GM23338 (cell line): ENCODE measurements at regions not wholly inside any gene's neighbourhood (a gene's known extent, or its start where the extent isn't known, plus 50 kb on each side); places are given as distances from the start of the nearest gene placed in this dataset.
"Not testable (repeated sequence)": the region's sequence is repeated elsewhere in the genome, so short reads cannot be mapped to it uniquely, and the experiment has no call there.

ENCODE experiments used
- ATAC-seq: fragments of 200-7000 bp; cut with Tn5 transposase; 3 replicates; pipeline ENCODE4 v1.9.1; 2020
- DNase-seq: peaks from one replicate; pipeline ENCODE4 v3.0.0-alpha.2; 2015; ENCODE audit warnings: low spot score
- H2AFZ ChIP-seq: fragments of 200-600 bp; sonication (generic); 2 replicates; pipeline ENCODE4 v1.8.0; 2016; ENCODE audit warnings: antibody characterized with exemption, mild to moderate bottlenecking, moderate library complexity
- H3F3A ChIP-seq: fragments of 200-600 bp; sonication (generic); replicated peaks from 2 replicates; pipeline ENCODE4 v1.8.0; 2017; ENCODE audit warnings: antibody characterized with exemption, mixed run types, low read depth
- H3K27ac ChIP-seq: fragments of 200-600 bp; sonication (generic); 2 replicates; pipeline ENCODE4 v1.6.1; 2016; ENCODE audit warnings: low read depth
- H3K27me3 ChIP-seq: fragments of 200-600 bp; sonication (generic); 2 replicates; pipeline ENCODE4 v1.8.0; 2016; ENCODE audit warnings: mild to moderate bottlenecking, mixed run types, moderate library complexity; ENCODE audit not compliant: insufficient read depth
- H3K36me3 ChIP-seq: fragments of 200-600 bp; sonication (generic); 2 replicates; pipeline ENCODE4 v1.8.0; 2016; ENCODE audit warnings: mild to moderate bottlenecking; ENCODE audit not compliant: insufficient read depth
- H3K4me1 ChIP-seq: fragments of 200-600 bp; sonication (generic); 2 replicates; pipeline ENCODE4 v1.8.0; 2016; ENCODE audit warnings: mild to moderate bottlenecking, moderate library complexity; ENCODE audit not compliant: insufficient read depth
- H3K4me2 ChIP-seq: fragments of 200-600 bp; sonication (generic); 2 replicates; pipeline ENCODE4 v1.7.1; 2017; ENCODE audit warnings: mixed run types
- H3K4me3 ChIP-seq: fragments of 200-600 bp; sonication (generic); 2 replicates; pipeline ENCODE4 v1.6.1; 2016; ENCODE audit warnings: mixed run types
- H3K79me2 ChIP-seq: fragments of 200-600 bp; sonication (generic); replicated peaks from 2 replicates; pipeline ENCODE4 v1.8.0; 2017; ENCODE audit warnings: mild to moderate bottlenecking; ENCODE audit not compliant: insufficient read depth
- H3K9me2 ChIP-seq: fragments of 200-600 bp; sonication (generic); 2 replicates; pipeline ENCODE4 v1.8.0; 2017; ENCODE audit not compliant: insufficient read depth
- H4K20me1 ChIP-seq: fragments of 200-600 bp; sonication (generic); replicated peaks from 2 replicates; pipeline ENCODE4 v1.8.0; 2017; ENCODE audit warnings: mild to moderate bottlenecking; ENCODE audit not compliant: insufficient read depth
- H3K27ac Mint-ChIP-seq: 2 replicates; pipeline ENCODE4 v1.8.0; 2020; ENCODE audit warnings: inconsistent platforms, mild to moderate bottlenecking, moderate library complexity, mixed read lengths
- H3K27me3 Mint-ChIP-seq: 3 replicates; pipeline ENCODE4 v1.8.0; 2022; ENCODE audit warnings: low read depth, mild to moderate bottlenecking, moderate library complexity, mixed read lengths, inconsistent platforms; ENCODE audit not compliant: insufficient read depth, poor library complexity
- H3K36me3 Mint-ChIP-seq: 3 replicates; pipeline ENCODE4 v1.8.0; 2021; ENCODE audit warnings: low read depth, mild to moderate bottlenecking, inconsistent platforms, moderate library complexity, mixed read lengths
- H3K4me1 Mint-ChIP-seq: 3 replicates; pipeline ENCODE4 v1.8.0; 2020; ENCODE audit warnings: mild to moderate bottlenecking, inconsistent platforms, mixed read lengths
- H3K4me3 Mint-ChIP-seq: 3 replicates; pipeline ENCODE4 v1.8.0; 2021; ENCODE audit warnings: moderate library complexity, mild to moderate bottlenecking, inconsistent platforms, mixed read lengths
- H3K9me3 Mint-ChIP-seq: 3 replicates; pipeline ENCODE4 v1.8.0; 2020; ENCODE audit warnings: moderate library complexity, mild to moderate bottlenecking, inconsistent platforms, mixed read lengths
- EZH2 ChIP-seq: fragments of 200-600 bp; sonication (generic); IDR thresholded peaks from one replicate; pipeline ENCODE4 v1.8.0; 2017; ENCODE audit warnings: antibody characterized with exemption, mild to moderate bottlenecking, low read depth; ENCODE audit not compliant: unreplicated experiment
- EZH2phosphoT487 ChIP-seq: fragments of 200-600 bp; sonication (generic); IDR thresholded peaks from one replicate; pipeline ENCODE4 v1.8.1; 2018; ENCODE audit warnings: antibody characterized with exemption; ENCODE audit not compliant: unreplicated experiment
- STAT1 ChIP-seq: IDR thresholded peaks from one replicate; pipeline ENCODE4 v1.6.1; 2016; ENCODE audit warnings: antibody characterized with exemption; ENCODE audit not compliant: unreplicated experiment
- ZNF114 ChIP-seq: fragments of 250-450 bp; sonication (Bioruptor Pico); IDR thresholded peaks from 2 replicates; pipeline ENCODE4 v1.5.0; 2020; ENCODE audit warnings: mild to moderate bottlenecking, moderate library complexity
- ZNF331 ChIP-seq: fragments of 250-450 bp; sonication (Bioruptor Pico); IDR thresholded peaks from 2 replicates; pipeline ENCODE4 v1.5.0; 2020; ENCODE audit warnings: low read depth, mild to moderate bottlenecking, moderate library complexity
- TF ChIP-seq, protein P1 (sequence below): fragments of 250-450 bp; sonication (Bioruptor Pico); IDR thresholded peaks from 2 replicates; pipeline ENCODE4 v1.5.0; 2020; ENCODE audit warnings: mild to moderate bottlenecking, moderate library complexity

DNA sequence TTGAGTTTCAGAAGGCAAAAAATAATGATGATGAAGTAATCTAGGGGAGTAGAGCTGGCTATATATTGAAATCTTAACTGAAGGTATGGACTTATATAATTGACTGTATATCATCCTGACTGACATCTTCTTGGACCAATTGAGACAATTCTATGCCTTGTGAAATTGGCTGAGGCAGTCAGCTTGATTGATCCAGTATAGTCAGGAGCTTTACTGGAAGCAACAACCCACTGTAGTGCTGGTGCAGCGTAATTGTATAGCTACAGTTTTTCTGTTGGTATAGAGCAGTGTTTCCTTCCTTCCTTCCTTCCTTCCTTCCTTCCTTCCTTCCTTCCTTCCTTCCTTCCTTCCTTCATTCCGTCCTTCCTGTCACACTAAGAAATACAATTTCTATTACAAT lies 268.0 kb downstream of the NUF2 start (continued):
- TF ChIP-seq ZNF331 = no peak
- TF ChIP-seq, protein P1, sequence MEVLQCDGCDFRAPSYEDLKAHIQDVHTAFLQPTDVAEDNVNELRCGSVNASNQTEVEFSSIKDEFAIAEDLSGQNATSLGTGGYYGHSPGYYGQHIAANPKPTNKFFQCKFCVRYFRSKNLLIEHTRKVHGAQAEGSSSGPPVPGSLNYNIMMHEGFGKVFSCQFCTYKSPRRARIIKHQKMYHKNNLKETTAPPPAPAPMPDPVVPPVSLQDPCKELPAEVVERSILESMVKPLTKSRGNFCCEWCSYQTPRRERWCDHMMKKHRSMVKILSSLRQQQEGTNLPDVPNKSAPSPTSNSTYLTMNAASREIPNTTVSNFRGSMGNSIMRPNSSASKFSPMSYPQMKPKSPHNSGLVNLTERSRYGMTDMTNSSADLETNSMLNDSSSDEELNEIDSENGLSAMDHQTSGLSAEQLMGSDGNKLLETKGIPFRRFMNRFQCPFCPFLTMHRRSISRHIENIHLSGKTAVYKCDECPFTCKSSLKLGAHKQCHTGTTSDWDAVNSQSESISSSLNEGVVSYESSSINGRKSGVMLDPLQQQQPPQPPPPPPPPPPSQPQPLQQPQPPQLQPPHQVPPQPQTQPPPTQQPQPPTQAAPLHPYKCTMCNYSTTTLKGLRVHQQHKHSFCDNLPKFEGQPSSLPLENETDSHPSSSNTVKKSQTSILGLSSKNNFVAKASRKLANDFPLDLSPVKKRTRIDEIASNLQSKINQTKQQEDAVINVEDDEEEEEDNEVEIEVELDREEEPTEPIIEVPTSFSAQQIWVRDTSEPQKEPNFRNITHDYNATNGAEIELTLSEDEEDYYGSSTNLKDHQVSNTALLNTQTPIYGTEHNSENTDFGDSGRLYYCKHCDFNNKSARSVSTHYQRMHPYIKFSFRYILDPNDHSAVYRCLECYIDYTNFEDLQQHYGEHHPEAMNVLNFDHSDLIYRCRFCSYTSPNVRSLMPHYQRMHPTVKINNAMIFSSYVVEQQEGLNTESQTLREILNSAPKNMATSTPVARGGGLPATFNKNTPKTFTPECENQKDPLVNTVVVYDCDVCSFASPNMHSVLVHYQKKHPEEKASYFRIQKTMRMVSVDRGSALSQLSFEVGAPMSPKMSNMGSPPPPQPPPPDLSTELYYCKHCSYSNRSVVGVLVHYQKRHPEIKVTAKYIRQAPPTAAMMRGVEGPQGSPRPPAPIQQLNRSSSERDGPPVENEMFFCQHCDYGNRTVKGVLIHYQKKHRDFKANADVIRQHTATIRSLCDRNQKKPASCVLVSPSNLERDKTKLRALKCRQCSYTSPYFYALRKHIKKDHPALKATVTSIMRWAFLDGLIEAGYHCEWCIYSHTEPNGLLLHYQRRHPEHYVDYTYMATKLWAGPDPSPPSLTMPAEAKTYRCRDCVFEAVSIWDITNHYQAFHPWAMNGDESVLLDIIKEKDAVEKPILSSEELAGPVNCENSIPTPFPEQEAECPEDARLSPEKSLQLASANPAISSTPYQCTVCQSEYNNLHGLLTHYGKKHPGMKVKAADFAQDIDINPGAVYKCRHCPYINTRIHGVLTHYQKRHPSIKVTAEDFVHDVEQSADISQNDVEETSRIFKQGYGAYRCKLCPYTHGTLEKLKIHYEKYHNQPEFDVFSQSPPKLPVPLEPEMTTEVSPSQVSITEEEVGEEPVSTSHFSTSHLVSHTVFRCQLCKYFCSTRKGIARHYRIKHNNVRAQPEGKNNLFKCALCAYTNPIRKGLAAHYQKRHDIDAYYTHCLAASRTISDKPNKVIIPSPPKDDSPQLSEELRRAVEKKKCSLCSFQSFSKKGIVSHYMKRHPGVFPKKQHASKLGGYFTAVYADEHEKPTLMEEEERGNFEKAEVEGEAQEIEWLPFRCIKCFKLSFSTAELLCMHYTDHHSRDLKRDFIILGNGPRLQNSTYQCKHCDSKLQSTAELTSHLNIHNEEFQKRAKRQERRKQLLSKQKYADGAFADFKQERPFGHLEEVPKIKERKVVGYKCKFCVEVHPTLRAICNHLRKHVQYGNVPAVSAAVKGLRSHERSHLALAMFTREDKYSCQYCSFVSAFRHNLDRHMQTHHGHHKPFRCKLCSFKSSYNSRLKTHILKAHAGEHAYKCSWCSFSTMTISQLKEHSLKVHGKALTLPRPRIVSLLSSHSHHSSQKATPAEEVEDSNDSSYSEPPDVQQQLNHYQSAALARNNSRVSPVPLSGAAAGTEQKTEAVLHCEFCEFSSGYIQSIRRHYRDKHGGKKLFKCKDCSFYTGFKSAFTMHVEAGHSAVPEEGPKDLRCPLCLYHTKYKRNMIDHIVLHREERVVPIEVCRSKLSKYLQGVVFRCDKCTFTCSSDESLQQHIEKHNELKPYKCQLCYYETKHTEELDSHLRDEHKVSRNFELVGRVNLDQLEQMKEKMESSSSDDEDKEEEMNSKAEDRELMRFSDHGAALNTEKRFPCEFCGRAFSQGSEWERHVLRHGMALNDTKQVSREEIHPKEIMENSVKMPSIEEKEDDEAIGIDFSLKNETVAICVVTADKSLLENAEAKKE = no peak
- TF ChIP-seq EZH2phosphoT487 = no peak
- no peak for TF ChIP-seq STAT1
- TF ChIP-seq ZNF114 (CRISPR knock-in tag) = no peak
- TF ChIP-seq EZH2 = no peak

DNA sequence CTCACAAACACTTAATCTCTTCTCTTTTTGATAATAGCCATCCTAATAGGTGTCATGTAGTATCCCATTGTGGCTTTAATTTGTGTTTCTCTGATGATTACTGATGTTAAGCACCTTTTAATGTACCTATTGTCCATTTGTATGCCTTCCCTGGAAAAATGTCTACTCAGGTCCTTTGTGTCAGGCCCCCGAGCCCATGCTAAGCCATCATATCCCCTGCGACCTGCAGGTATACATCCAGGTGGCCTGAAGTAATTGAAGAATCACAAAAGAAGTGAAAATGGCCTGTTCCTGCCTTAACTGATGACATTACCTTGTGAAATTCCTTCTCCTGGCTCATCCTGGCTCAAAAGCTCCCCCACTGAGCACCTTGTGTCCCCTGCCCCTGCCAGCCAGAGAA lies 269.4 kb downstream of the NUF2 start:
- Histone ChIP-seq H3K4me1 (peaks cover 12% of the 10 kb centered on the region; the same call in 1 of the 2 replicates), H3K27ac (0 out of 2 replicates have a peak overlapping the region, but pooled peaks have one; percentile 3), H3K9me2 (peaks cover 15% of the 10 kb centered on the region)
- H3K27me3 Mint-ChIP-seq, H3K36me3 Mint-ChIP-seq, DNase-seq, H4K20me1 ChIP-seq, H3K27ac Mint-ChIP-seq, H2AFZ ChIP-seq, H3K36me3 ChIP-seq, H3K9me3 Mint-ChIP-seq, H3K27me3 ChIP-seq, H3K4me2 ChIP-seq, H3K79me2 ChIP-seq, H3F3A ChIP-seq, H3K4me3 Mint-ChIP-seq, H3K4me3 ChIP-seq, ATAC-seq: not testable (repeated sequence)
- H3K4me1 Mint-ChIP-seq = peaks cover 20% of the 10 kb centered on the region

DNA sequence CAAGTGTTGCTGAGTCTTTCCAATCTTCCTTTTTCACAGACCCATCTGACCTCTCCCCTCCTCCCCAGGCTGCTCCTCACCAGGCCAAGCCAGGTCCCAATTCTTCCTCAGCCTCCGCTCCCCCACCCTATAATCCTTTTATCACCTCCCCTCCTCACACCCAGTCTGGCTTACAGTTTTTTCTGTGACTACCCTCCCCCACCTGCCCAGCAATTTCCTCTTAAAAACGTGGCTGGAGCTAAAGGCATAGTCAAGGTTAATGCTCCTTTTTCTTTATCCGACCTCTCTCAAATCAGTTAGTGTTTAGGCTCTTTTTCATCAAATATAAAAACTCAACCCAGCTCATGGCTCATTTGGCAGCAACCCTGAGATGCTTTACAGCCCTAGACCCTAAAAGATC lies 270.9 kb downstream of the NUF2 start:
- not testable (repeated sequence) for H3K27me3 Mint-ChIP-seq, H3K4me2 ChIP-seq

DNA sequence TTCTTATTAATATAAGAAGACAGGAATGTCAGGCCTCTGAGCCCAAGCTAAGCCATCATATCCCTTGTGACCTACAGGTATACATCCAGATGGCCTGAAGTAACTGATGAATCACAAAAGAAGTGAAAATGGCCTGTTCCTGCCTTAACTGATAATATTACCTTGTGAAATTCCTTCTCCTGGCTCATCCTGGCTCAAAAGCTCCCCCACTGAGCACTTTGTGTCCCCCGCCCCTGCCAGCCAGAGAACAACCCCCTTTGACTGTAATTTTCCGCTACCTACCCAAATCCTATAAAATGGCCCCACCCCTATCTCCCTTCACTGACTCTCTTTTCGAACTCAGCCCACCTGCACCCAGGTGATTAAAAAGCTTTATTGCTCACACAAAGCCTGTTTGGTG lies 274.4 kb downstream of the NUF2 start:
- peak overlapping the region; percentile 96 for H3K27ac ChIP-seq

More for the DNA sequence above, 270.9 kb downstream of the NUF2 start:
- not testable (repeated sequence) for H3K79me2 ChIP-seq, H2AFZ ChIP-seq, H3K4me3 Mint-ChIP-seq, ATAC-seq, H3K4me3 ChIP-seq, H3K27ac Mint-ChIP-seq, H3K9me3 Mint-ChIP-seq, DNase-seq, H3K36me3 Mint-ChIP-seq, H4K20me1 ChIP-seq, H3K27ac ChIP-seq, H3F3A ChIP-seq, H3K36me3 ChIP-seq, H3K27me3 ChIP-seq
- peaks cover 12% of the 10 kb centered on the region for H3K9me2 ChIP-seq
- H3K4me1 ChIP-seq = peaks cover 14% of the 10 kb centered on the region
- H3K4me1 Mint-ChIP-seq = peaks cover 12% of the 10 kb centered on the region; the same call in 2 of the 3 replicates

More for the DNA sequence above, 274.4 kb downstream of the NUF2 start:
- Mint-ChIP-seq H3K36me3 (peaks cover 27% of the 10 kb centered on the region), H3K4me1 (peaks cover 15% of the 10 kb centered on the region), H3K9me3 (peaks cover 26% of the 10 kb centered on the region)
- Histone ChIP-seq H3K4me2 (peak overlapping the region; percentile 10; the same call in 1 of the 2 replicates), H3K9me2 (peaks cover 15% of the 10 kb centered on the region), H3K4me3 (peak overlapping the region; percentile 30), H3K4me1 (peaks cover 19% of the 10 kb centered on the region)
- not testable (repeated sequence) for H3K27me3 Mint-ChIP-seq, H2AFZ ChIP-seq, H4K20me1 ChIP-seq, H3F3A ChIP-seq, H3K36me3 ChIP-seq, H3K27me3 ChIP-seq, H3K79me2 ChIP-seq, H3K4me3 Mint-ChIP-seq, H3K27ac Mint-ChIP-seq
- peak; percentile 44 for ATAC-seq
- DNase-seq = peak; percentile 35
